ENCODE measurements at regions not wholly inside any gene's neighbourhood (a gene's known extent, or its start where the extent isn't known, plus 50 kb on each side); places are given as distances from the start of the nearest gene placed in this dataset.

GRCh38 chr16:56022818-56023217 is 147.6 kb upstream of the CES5A start:
- TF ChIP-seq CTCF (IDR thresholded peaks at IDR 0.05 in 8 of 11, conservative IDR thresholded peaks at IDR 0.05 in 3 of 11), result no peak
- no peak for TF ChIP-seq POLR2A (IDR thresholded peaks at IDR 0.05)

Data from spleen (tissue), 7 donors.